Right kidney (tissue), 1 donor: ENCODE measurements at regions not wholly inside any gene's neighbourhood (a gene's known extent, or its start where the extent isn't known, plus 50 kb on each side); places are given as distances from the start of the nearest gene placed in this dataset.

Experiments used
- DNase-seq: peaks from one replicate; pipeline ENCODE4 v3.0.0-alpha.2; 2016

DNA sequence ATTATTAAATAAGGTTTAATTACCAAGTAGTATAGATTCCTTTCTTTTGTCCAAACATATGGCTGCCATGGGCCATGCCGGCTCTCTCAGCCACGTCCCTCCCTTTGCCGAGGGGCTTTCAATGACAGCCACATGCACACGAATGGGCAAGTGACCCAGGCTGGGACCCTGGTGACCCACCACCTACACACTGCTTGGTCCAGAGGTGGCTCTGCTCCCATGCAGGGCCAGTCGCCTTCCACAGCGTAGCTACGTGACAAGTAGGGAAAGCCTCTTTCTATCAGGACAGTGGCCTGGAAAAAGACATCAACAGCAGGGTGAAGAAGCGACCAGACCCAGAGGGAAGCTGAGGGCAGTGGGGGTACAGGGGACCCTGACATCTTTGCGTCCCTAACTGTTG is 152.8 kb upstream of the CST7 start:
- DNase-seq: no peak

- DNase-seq: no peak
These were observed 152.0 kb upstream of the CST7 start for GRCh38 chr20:24797113-24797512.

GRCh38 chr20:24797745-24798655 is 151.1 kb upstream of the CST7 start:
- no peak for DNase-seq

- DNase-seq: no peak
These were observed 150.0 kb upstream of the CST7 start for GRCh38 chr20:24798930-24799705.

DNA sequence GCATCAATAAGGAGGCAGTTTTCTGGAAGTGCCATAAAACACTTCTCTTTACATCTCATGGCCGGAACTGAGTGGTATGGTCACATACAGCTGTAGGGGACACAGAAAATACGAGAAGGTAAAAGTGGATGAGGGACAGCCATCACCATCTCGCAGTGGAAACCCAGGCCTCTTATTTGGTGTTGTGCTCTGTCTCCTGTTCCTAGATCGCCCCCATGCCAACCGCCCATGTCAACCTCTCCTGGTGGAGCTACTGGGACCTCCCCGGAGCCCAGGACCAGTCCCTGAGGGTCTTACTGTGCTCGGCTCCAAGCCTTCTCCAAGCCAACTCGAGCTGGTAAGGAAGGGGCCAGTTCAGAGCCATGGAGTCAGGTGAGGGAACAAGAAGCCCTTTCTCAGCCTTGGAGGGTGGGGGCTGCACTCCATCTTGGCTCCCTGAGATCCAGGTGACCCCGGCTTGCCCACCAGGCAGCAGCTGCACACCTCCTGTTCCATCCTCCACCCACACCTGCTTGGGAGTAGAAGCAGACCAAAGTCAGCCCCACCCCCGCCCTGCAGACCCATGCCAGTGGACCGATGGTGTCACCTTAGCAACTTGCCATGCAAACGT is 149.0 kb upstream of the CST7 start:
- DNase-seq: no peak

GRCh38 chr20:24802286-24802820 is 146.7 kb upstream of the CST7 start:
- no peak for DNase-seq

DNA sequence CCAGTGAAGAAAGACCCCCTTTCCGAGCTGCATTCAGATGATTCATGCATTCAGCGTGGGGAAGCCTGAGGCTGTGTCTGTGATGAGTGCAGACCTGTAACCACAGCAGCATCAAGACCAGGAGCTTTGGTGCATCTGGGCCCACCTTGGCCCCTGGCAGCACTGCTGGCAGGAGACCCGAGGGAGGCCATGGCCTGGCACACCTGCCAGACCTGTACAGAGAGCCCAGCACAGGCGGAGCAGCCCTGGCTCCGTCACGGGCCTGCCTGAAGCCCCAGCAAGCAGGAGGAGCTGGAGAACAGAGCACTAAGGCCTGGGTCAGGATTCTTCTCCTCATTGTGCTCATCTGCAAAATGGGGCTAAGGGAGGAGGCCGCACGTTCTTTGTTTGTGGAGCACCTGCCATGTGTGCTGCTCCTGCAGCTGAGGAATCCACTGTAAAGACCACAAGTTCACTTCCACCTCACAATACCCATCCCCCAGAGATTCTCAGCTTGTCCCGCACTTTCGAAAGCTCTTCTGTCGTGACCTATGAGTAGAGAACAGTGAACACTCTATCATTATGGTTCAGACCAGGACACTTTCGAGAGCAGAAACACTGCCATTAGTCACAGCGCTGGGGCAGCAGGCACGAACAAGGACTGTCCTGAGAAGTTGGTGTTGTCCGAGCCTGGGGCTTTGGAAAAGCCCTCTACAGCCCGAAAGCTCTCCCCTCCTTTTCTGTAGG is 144.4 kb upstream of the CST7 start:
- no peak for DNase-seq

GRCh38 chr20:24805456-24806238 is 143.4 kb upstream of the CST7 start:
- no peak for DNase-seq

DNA sequence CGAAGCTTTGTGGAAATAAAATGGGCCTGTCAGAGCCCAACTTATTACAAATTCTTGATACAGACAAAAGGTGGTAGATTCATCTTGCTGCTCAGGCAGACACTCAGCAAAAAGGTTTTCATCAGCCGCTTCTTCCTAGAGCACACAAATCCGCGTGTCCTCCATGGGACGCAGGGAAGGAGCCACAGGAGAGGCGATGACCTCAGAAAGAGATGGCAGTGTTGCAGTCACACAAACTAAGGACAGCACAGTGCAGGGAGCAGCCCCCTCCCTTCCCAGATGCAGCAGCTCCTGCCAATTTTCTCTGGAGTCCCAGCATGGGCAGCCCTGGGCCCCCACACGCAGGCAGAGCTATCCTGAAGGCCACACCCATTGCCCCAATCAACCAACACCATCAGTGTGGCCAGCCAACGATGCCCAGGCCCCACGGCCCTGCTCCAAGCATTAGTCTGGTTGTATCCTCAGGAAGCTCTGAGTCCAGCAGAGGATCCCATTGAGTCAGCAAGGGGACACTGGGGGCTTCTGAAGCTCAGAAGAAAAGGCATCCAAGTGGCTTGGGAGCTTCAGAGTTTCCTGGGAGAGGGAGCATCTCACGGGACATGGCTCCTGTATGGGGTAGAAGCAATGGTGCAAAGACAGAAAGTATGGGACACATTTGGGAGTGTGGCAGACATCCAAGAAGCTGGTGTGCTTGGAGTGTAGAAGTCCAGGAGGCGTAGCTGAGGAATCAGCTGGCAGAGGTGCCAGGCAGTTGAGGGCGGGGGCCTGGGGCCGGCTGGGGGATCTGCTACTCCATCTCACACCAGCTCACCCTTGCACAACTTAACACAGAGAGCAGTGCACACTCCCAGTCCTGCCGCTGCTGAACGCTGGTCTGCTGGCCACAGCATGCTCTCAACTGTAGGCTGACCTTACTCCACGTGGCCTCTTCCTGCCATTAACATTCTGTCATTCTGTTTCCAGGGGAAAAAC is 142.1 kb upstream of the CST7 start:
- no peak for DNase-seq

GRCh38 chr20:24808616-24809015 is 140.5 kb upstream of the CST7 start:
- no peak for DNase-seq

DNA sequence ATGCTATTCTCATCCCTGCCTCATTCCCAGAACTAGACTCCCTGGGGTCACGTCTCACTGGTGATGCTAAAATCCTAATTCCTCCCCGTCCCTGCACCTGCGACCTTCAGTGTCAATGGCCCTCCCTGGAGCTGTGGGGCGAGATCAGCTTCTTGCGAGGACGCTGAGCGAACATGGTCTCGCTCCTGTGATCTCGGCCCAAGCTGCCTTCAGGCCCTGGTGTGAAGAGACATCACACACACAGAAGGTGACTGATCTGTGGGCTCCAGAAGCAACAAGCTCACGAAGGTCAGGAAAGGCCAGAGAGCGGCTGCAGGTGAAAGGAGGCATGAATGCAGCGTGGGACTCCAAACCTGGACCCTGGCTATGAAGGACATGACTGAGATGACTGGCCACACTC is 139.5 kb upstream of the CST7 start:
- DNase-seq: no peak

DNA sequence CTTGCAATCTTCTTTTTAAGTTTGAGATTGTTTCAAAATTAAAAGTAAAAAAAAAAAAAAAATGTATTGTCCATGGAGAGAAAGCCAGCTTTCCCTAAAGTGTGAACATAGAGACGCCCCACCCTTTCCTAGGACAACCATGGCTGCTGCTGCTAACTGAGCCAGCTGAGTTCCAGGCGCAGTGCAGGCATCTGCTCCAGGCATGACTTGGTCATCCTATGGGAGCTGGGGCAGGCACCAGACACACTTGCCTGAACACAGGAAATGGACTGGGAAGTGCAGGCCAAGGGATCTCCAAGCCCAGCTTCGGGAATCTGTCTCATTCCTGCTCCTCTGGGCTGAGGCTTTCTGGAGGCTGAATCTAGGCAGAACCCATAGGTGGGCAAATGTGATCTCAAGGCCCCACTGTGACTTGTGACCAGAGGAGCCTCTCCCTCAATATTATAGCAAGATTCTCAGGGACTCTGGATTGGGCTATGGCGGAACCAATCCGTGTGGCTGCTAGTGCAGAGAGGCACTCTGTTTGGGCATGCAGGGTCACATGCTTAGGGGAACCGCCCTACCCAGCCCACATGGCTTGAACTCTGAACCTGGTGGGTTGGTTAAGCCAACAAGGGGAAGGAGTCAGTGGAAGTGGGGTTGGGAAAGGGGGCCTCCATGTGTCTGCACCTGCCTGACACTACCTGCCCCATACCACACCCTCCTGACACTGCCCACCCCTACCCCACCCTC is 138.2 kb upstream of the CST7 start:
- DNase-seq: no peak

DNA sequence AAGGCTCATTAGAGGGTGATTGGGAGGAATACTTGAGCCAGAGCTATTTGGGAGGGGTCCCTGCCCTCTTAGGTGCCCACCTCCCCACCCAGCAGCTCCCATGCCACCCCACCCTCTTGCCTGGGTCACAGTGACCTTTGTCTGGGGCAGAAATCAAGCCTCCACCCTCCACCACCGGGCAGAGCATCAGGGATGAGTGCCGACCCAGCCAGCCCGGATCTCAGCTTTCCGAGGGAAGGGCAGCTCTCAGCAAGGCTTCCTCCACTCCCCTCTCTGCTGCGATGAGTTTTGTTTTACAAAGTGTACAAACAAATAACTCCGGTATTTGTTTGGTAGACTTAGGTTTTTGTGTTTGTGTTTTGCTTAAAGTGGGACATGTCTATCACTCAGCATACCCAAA is 136.7 kb upstream of the CST7 start:
- DNase-seq: no peak

DNA sequence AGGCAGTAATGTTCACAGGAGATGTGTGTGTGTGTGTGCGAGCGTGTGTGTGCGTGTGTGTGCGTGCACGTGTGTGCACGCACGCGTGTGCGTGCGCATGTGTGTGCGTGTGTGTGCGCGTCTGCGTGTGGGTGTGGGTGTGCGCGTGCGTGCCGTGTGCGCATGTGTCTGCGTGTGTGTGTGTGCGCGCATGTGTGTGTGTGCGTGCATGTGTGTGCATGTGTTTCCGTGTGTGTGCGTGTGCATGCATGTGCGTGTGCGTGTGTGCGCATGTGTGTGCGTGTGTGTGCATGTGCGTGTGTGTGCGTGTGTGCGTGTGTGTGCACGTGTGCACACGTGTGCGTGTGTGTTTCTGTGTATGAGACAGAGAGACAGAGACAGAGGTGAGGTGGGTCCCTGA is 136.0 kb upstream of the CST7 start:
- DNase-seq: no peak

DNA sequence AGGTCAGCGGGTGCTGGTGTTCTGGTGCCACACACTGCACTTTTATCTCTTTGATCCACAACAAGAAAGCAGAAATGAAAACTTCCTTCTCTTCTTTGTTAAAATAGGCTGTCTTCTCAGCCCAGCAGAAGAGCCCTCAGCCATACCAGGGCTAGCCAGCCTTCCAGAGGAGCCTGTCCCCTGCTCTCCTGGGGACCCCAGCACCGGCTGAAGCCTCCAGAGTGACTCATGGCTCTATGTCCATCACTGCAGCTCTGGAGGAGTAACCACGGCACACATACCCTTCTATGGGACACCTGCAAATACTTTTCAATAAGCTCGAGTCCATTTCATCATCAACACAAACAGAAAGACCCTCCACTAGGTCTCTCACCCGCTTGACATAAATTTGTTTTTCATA is 135.6 kb upstream of the CST7 start:
- no peak for DNase-seq

GRCh38 chr20:24813936-24814335 is 135.1 kb upstream of the CST7 start:
- no peak for DNase-seq

DNA sequence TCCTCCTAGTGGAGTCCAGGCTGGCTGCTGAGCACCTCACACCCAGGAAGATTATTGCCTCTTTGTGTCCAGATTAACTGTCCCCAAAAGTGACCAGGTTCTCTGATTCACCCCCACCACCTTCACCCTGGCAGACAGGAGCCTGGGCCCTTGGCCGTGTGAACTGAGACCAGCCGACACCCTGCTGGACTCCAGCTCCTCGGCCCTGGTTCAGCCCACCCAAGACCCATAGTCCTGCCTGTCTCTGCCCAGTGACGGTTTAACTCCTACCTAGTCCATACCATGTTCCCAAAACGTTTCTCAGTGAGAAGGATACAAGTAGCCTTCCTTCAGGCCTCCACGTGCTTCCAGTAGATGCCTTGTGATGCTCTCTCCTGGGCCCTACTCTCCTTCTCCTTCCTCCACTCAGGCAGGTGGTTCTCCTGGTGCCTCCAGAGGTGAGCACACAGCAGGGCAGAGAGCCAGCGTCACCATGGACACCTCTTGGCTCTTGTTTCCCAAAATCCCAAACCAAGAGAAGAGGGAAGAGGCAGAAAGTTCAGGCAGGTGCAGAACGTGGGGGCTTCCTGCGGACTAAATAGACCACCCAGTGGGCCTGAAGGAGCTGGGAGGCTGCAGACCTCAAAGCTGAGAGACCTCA is 134.4 kb upstream of the CST7 start:
- DNase-seq: no peak

- no peak for DNase-seq
These were observed 133.8 kb upstream of the CST7 start for GRCh38 chr20:24815196-24815815.
